Peyer's patch (tissue), 4 donors: ENCODE measurements at regions not wholly inside any gene's neighbourhood (a gene's known extent, or its start where the extent isn't known, plus 50 kb on each side); places are given as distances from the start of the nearest gene placed in this dataset.

Experiments used
- POLR2A ChIP-seq, 2 donors: fragments of 450-650 bp; IDR thresholded peaks; one replicate each; pipeline ENCODE4 v1.5.1; 2017; ENCODE audit warnings: antibody characterized with exemption in 2 of 2, mild to moderate bottlenecking in 2 of 2, moderate library complexity in 2 of 2
- TF ChIP-seq, protein P1 (sequence below), 6 experiments: fragments of 450-650 bp in 4 of 6; fragments of 200-600 bp in 2 of 6; sonication (generic) in 1 of 6; IDR thresholded peaks; one replicate each; pipeline ENCODE4 v1.5.1; 2017 to 2019; ENCODE audit warnings: antibody characterized with exemption in 6 of 6, mild to moderate bottlenecking in 3 of 6, moderate library complexity in 1 of 6

DNA sequence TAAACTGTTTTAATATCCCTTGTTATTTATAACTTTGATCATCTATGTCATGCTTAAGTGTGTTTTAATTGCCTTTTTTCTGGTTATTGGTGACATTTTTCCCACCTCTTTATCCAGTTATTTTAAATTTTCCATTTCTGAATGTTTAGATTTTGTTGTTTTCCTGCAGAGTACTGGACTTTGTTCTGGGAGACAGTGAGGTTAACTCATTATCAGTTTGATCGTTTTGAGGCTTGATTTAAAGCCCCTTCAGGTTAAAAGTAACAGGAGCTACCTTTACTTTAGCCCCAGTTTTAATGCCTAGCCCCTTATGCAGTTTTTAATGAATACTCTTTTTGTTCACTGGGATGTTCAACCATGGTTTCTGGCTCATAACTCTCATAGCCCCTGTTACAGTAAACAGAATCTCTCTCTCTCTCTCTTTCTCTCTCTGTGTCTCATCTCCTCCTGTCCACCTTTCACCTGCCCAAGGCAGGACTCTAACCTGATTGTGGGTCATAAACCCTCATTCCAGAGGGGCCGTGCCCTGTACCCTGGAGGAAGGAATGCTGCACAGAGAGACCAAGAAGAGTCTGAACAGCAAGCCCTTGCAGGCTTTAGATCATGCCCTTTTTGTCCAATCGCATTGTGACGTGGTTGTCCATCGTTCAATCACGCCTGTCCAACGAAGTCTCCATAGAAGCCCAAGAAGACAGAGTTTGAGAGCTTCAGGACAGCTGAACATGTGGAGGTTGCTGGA, 91.8 kb upstream of the WDR72 start:
- TF ChIP-seq, protein P1, sequence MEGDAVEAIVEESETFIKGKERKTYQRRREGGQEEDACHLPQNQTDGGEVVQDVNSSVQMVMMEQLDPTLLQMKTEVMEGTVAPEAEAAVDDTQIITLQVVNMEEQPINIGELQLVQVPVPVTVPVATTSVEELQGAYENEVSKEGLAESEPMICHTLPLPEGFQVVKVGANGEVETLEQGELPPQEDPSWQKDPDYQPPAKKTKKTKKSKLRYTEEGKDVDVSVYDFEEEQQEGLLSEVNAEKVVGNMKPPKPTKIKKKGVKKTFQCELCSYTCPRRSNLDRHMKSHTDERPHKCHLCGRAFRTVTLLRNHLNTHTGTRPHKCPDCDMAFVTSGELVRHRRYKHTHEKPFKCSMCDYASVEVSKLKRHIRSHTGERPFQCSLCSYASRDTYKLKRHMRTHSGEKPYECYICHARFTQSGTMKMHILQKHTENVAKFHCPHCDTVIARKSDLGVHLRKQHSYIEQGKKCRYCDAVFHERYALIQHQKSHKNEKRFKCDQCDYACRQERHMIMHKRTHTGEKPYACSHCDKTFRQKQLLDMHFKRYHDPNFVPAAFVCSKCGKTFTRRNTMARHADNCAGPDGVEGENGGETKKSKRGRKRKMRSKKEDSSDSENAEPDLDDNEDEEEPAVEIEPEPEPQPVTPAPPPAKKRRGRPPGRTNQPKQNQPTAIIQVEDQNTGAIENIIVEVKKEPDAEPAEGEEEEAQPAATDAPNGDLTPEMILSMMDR (IDR thresholded peaks at IDR 0.05): no peak
- no peak for TF ChIP-seq POLR2A (IDR thresholded peaks at IDR 0.05)
